GM13976 (cell line): ENCODE measurements at regions not wholly inside any gene's neighbourhood (a gene's known extent, or its start where the extent isn't known, plus 50 kb on each side); places are given as distances from the start of the nearest gene placed in this dataset.

Experiments
- DNase-seq: peaks from one replicate; pipeline ENCODE4 v3.0.0; 2012; ENCODE audit warnings: low spot score
- in situ Hi-C: fragments of 300-500 bp; cut with MboI; formaldehyde crosslinking; loops from one replicate; pipeline ENCODE4 v1.12.0; 2022; ENCODE audit warnings: low sequenced_read_pairs, mixed read lengths, inconsistent platforms; ENCODE audit not compliant: unreplicated experiment
- TF ChIP-seq, protein P1 (sequence below): IDR thresholded peaks from 2 replicates; pipeline ENCODE4 v1.5.1; 2012; ENCODE audit warnings: borderline replicate concordance, mild to moderate bottlenecking; ENCODE audit not compliant: insufficient read depth; ENCODE audit errors: extremely low read depth, missing control alignments, control extremely low read depth

DNA sequence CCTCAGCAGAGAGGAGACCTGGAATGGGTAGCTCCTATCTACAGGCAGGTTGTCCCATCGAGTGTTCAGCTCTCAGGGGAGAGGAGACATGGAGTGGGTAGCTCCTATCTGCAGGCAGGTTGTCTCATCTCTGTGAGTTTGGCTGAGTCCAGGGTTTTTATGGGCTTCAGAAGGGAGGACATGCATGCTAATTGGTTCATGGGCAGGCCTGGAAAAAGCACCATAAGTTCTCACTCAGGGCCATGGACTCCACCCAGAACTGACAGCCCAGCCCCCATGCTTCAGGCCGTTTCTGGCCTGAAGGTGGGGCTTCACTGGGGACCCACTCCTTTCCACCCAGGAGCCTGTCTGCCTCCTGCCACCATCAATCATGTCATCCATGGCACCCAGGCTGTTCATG lies 84.0 kb downstream of the CYB561 start:
- in situ Hi-C loops = no loop called here
- TF ChIP-seq, protein P1, sequence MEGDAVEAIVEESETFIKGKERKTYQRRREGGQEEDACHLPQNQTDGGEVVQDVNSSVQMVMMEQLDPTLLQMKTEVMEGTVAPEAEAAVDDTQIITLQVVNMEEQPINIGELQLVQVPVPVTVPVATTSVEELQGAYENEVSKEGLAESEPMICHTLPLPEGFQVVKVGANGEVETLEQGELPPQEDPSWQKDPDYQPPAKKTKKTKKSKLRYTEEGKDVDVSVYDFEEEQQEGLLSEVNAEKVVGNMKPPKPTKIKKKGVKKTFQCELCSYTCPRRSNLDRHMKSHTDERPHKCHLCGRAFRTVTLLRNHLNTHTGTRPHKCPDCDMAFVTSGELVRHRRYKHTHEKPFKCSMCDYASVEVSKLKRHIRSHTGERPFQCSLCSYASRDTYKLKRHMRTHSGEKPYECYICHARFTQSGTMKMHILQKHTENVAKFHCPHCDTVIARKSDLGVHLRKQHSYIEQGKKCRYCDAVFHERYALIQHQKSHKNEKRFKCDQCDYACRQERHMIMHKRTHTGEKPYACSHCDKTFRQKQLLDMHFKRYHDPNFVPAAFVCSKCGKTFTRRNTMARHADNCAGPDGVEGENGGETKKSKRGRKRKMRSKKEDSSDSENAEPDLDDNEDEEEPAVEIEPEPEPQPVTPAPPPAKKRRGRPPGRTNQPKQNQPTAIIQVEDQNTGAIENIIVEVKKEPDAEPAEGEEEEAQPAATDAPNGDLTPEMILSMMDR = no peak
- no peak for DNase-seq

DNA sequence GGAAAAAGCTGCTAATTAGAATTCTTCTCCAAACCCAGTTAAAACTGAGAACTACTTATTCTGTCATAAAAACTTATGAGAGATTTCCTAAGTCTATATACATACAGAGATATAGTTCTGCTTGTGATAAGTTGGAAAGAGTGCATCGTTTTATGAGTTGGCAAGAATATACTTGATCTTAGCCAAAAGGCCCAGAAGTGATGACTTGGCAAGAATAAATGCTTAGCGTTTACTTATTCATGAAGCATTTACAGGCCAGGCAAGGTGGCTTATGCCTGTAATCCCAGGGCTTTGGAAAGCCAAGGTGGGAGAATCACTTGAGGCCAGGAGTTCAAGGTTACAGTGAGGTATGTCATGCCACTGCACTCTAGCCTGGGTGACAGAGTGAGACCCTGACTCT lies 81.7 kb downstream of the CYB561 start:
- TF ChIP-seq, protein P1 = no peak
- in situ Hi-C loops = no loop called here
- DNase-seq = no peak

DNA sequence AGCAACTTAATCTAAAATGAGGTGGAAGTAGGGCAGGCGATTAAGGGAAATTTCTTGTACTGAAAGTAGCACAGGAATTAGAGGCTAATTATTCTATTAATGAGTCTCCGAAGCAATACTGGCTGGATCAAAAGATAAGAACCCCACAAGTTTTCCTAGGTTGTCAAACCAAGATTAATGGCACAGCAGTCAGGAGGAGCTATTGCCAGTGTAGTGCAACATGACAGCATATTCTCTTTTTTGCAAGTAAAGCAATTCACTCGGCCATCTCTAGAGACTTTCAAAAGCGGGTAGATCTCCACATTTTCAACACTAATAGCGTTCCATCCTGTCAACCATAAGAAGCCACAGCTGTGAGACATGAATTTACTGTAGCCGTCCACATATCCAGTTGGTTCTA lies 81.2 kb downstream of the CYB561 start:
- TF ChIP-seq, protein P1 = no peak
- DNase-seq = no peak
- in situ Hi-C loops = no loop called here

DNA sequence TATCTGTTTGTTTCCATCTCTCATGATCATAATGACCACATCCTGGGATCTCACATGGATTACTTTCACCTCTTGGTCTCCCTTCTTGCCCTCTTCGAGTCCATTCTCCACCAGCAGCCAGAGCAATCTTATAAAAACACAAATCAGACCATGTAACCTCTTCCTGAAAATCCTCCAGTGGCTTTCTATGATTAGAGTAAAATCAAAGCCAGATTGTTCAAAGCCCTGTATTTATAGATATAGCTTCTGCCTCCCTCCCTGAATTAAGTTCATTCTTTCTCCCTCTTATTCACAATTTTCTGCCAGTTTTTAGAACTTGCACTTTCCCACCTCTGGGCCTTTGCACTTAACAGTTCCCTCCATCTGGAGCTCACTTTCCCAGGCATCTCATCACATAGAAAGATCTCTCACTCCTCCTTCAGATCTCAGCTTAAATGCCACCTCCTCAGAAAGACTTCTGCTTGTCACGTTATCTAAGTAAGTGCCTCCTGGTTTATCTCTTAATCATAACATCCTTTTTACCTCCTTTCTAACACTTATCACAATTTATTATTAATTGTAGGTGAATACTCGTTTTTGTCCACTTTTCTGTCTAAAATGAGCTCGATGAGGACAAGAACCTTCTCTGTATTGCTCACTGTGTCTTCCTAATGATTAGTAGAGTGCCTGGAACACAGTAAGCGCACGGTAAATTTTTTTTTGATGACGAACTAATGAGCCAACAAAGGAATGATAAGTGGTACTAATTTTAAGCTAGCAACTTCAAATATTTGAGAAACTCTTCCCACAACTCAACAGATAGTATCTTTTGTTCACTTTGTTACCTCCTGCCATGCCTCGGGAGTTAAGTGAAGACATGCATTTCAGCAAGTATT lies 80.5 kb downstream of the CYB561 start:
- TF ChIP-seq, protein P1 = no peak
- no peak for DNase-seq
- in situ Hi-C loops = no loop called here

DNA sequence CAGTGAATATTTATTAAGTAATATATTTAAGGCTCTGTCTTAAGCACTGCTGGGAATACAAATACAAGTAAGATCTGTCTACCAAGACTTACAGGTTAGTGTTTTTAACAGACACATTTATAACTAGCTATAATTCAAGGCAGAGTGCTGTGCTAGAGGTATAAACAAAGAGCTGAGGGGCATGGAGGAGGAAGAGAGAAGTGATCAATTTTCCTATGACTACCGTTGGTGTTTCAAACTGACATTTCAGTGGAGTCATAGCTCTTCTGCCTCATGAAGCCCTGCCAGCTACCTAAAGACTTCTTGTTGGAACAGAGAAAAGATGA lies 79.9 kb downstream of the CYB561 start:
- TF ChIP-seq, protein P1 = no peak
- no peak for DNase-seq
- in situ Hi-C loops = no loop called here

DNA sequence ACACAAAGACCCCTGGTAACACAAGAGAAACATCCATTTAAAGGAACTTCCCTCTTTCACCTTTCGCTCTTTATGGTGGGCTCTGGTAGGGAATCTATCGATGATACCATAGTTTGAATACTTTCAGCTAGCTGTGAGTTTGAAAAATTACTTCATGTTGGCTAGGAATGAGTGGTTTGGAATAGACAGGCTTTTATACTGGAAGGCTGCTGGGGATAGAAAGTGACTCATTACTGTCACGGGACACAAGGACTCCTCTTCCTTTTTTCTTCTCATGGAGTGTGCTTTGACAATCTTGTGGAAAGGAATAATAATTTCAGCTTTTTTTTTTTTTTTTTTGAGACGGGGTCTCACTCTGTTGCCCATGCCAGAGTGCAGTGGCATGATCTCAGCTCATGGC lies 76.9 kb downstream of the CYB561 start:
- in situ Hi-C loops = no loop called here
- no peak for DNase-seq
- TF ChIP-seq, protein P1 = no peak
